Activated CD4-positive, alpha-beta T cell treated with anti-CD3 and anti-CD28 coated beads for 48 hours (primary cell): ENCODE measurements at regions not wholly inside any gene's neighbourhood (a gene's known extent, or its start where the extent isn't known, plus 50 kb on each side); places are given as distances from the start of the nearest gene placed in this dataset.
"Not testable (repeated sequence)": the region's sequence is repeated elsewhere in the genome, so short reads cannot be mapped to it uniquely, and the experiment has no call there.

Experiments
- DNase-seq: peaks from one replicate; pipeline ENCODE4 v3.0.0-alpha.2; 2020

- no peak for DNase-seq
Measured at GRCh38 chr7:13009517-13009916, 322.1 kb downstream of the ARL4A start.

GRCh38 chr7:13014011-13014410 lies 326.6 kb downstream of the ARL4A start:
- no peak for DNase-seq

GRCh38 chr7:13016036-13016581 lies 328.7 kb downstream of the ARL4A start:
- DNase-seq, result no peak

- no peak for DNase-seq
Measured at GRCh38 chr7:13016592-13017332, 329.3 kb downstream of the ARL4A start.

- no peak for DNase-seq
Measured at GRCh38 chr7:13017333-13017857, 330.0 kb downstream of the ARL4A start.

- DNase-seq, result no peak
Measured at GRCh38 chr7:13017881-13018280, 330.4 kb downstream of the ARL4A start.

GRCh38 chr7:13021566-13022300 lies 334.3 kb downstream of the ARL4A start:
- no peak for DNase-seq

GRCh38 chr7:13024121-13024674 lies 336.8 kb downstream of the ARL4A start:
- no peak for DNase-seq

GRCh38 chr7:13025043-13025442 lies 337.6 kb downstream of the ARL4A start:
- not testable (repeated sequence) for DNase-seq

GRCh38 chr7:13027321-13027720 lies 339.9 kb downstream of the ARL4A start:
- no peak for DNase-seq

- DNase-seq, result no peak
Measured at GRCh38 chr7:13028036-13028824, 340.8 kb downstream of the ARL4A start.

GRCh38 chr7:13028825-13029099 lies 341.3 kb downstream of the ARL4A start:
- DNase-seq, result no peak

GRCh38 chr7:13031468-13031867 lies 344.0 kb downstream of the ARL4A start:
- no peak for DNase-seq

GRCh38 chr7:13032084-13032483 lies 344.7 kb downstream of the ARL4A start:
- no peak for DNase-seq

- DNase-seq, result no peak
Measured at GRCh38 chr7:13032576-13032975, 345.1 kb downstream of the ARL4A start.

GRCh38 chr7:13034693-13035092 lies 347.3 kb downstream of the ARL4A start:
- no peak for DNase-seq

GRCh38 chr7:13035233-13035632 lies 347.8 kb downstream of the ARL4A start:
- no peak for DNase-seq

- no peak for DNase-seq
Measured at GRCh38 chr7:13036256-13036780, 348.9 kb downstream of the ARL4A start.

- DNase-seq, result no peak
Measured at GRCh38 chr7:13037216-13037615, 349.8 kb downstream of the ARL4A start.

GRCh38 chr7:13041368-13041988 lies 354.0 kb downstream of the ARL4A start:
- DNase-seq, result no peak

- DNase-seq, result no peak
Measured at GRCh38 chr7:13042605-13043236, 355.3 kb downstream of the ARL4A start.

- no peak for DNase-seq
Measured at GRCh38 chr7:13044309-13044708, 356.9 kb downstream of the ARL4A start.
